ENCODE measurements at regions not wholly inside any gene's neighbourhood (a gene's known extent, or its start where the extent isn't known, plus 50 kb on each side); places are given as distances from the start of the nearest gene placed in this dataset.

DNA sequence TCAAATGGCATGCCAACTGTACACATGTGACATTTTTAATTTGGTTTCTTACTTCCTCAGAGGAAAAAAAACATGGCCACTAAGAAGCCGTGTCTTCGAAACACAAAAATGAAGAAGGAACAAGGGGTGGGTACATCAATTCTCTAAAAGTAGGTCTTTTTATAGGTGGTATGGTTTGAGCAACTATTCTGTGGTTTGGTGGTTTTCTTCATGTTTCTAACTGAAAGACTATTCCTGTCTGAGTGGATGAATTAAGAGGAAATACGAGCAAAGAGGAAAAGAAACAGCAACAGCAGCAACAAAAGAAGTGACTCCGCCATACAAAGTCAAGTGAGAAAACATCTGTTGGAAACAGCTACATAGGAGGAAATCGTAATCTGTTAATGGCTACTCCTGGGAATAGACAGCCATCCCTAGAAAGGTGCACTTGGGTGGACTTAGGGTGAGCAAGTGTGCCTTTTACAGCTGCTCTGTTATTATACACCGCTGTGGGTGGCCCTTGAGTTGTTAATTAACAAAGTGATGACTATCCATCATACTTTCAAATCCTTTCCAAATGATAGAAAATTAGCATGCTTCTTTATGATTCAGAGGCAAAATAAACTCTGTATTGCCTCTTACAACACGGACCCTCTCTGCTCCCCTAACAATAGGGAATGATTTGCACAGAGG lies 575.8 kb downstream of the TLE1 start:
- no peak for DNase-seq (ENCODE audit: low read depth)

GRCh38 chr9:81112627-81113452 lies 576.5 kb downstream of the TLE1 start:
- no peak for DNase-seq (ENCODE audit: low read depth)

GRCh38 chr9:81108821-81109220 lies 580.5 kb downstream of the TLE1 start:
- DNase-seq (ENCODE audit: low read depth), result no peak

- no peak for DNase-seq (ENCODE audit: low read depth)
Observed at GRCh38 chr9:81108391-81108790, 581.0 kb downstream of the TLE1 start.

DNA sequence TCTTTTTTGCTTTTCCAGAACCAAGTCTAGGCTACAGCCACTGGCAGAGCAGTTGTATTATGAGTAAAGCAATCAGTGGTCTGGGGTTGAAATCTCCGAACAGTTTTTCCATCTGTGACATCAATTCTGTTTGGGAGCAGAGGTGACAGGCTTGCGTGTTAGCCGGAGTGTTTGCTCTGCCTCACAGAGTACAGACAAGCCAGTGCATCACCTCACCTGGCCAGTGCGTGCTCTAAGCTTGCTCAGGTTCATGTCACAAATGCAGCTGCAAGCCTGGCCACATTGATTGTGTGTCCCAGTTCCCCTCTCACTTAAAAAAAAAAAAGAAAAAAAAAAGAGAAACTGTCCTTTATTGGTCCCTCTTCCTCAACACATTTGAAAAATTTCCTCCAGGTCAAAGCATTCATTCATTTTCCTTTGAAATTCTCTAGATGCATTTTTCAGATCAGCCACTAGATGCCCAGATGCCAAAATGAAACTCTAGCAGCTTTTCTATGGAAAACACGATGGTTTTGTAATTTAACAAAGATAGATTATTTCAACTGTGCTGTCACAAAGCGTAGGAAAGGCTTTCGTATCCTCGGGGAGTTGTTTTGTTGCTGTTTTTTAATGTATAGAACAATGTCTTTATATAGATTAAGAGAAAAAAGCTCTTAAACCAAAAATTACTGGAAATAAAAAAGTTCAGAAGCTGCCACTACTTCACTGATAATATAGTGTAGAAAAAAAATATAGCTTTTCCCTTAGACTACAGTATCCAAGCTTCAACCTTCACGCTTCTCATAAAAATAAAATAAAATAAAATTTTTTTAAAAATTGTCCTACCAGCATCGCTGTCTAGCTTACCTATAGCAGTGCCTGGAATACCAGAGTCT lies 585.5 kb downstream of the TLE1 start:
- DNase-seq (ENCODE audit: low read depth), result no peak

DNA sequence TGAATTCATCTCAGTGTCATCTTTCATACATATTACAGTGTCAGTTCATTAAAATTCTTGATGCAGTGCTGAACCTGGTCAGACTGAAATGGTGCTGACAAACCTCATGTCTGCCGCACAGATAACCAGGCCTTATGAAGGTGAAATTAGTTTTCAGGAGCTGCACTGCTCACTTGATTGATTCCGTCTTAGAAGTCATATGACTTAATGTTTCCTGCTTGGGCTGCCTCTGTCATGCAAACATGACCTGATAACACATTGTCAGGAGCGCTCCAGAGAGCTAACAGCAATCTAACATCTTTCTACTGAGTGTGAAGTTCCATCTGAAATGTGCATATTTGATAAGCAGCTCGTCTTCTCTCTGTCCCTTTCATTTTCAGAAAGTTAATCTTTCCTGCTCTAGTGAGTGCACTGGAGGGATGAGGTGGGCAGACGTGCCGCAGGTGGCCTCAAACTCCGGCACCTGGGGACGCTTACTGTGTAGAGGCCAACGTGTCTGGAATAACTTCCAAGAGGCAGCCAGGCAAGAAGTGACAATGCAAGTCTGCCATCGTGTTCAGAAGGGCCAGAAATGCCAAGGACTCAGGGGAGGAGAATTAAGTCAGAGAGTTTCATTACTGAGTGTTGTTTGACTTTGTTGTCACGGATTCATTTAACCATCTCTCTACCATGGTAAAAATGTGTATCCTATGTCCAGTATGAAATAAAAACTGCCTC lies 592.1 kb downstream of the TLE1 start:
- no peak for DNase-seq (ENCODE audit: low read depth)

- DNase-seq (ENCODE audit: low read depth), result no peak
Observed at GRCh38 chr9:81096625-81097024, 592.7 kb downstream of the TLE1 start.

- DNase-seq (ENCODE audit: low read depth), result no peak
Observed at GRCh38 chr9:81092057-81092456, 597.3 kb downstream of the TLE1 start.

DNA sequence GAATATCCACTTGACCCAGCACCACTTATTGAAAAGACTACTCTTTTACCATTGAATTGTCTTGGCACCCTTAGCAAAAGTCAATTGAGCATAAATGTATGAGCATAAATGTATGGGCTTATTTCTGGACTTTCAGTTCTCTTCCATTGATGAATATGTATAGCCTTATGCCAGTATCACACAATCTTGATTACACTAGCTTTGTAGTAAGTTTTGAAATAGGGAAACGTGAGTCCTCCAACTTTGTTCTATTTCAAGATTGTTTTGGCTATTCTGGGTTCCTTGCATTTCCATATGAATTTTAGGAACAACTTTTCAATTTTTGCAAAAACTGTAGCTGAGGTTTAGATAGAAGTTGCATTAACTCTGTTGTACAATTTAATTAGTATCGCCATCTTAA lies 601.0 kb downstream of the TLE1 start:
- no peak for DNase-seq (ENCODE audit: low read depth)

DNA sequence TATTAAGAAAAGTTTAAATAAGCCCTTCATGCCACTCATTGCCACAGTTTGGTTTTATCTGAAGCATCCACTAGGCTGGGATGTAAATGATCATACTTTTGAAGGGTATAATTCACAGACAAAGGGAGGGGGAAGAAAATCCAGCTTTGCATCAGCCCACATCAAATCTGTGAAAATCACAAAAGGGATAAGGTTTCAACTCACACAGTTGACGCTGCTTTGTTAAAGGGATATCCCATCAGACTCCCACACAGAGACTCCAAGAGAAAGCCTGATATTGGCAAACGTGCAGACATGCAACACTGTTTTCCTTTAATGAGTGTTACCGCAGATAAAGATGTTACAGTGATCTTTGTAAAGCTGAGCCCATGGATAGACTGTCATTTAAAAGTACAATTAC lies 602.9 kb downstream of the TLE1 start:
- DNase-seq (ENCODE audit: low read depth), result no peak

DNA sequence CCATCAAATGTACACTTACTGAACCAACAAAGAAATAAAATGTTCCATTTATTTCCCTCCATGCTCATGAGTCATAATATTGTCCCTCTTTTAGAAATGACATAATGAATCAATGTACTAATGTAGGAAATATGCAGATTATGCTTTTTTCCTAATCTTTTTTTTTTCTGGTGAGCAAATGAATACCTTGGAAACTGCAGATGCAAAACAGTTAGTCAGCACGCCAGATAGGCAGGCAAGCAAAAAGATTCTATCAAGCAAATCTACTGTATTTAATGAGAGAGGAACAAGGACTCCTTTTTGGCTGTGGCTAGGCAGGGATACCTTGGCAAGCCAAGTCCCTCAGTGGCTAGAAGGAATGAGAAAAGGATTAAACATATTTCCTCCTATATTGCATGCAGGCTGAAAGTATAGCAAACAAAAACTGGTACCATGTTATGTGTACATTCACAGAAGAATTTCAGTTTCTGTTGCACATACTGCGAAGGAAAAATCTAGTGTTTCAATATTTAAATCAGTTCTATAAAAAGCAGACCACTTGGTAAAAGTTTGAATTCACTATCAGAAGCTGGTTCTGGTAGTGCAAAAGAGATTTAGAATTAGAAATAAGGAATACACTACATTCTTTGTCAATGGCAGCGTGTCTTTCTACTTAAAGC lies 605.4 kb downstream of the TLE1 start:
- no peak for DNase-seq (ENCODE audit: low read depth)

DNA sequence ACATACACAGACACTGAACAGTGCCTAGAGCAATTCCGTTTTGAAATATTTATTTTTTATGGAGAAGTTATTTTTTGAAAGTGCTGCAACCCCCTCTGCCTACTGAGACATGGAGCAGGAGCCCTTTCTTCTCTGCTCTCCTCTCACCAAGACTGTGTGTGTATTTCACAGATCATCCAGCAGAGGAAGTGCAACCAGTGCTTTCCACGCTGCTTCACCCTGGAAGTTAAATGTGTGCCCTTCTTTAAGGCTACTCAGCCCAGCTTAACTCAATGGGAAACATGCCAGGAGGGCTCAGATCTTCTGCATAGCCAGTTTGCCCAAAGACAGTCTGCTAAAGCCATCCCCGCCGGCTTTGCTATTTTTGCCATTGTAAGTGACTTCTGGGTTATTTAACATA lies 606.3 kb downstream of the TLE1 start:
- DNase-seq (ENCODE audit: low read depth), result no peak

GRCh38 chr9:81082221-81082620 lies 607.1 kb downstream of the TLE1 start:
- no peak for DNase-seq (ENCODE audit: low read depth)

DNA sequence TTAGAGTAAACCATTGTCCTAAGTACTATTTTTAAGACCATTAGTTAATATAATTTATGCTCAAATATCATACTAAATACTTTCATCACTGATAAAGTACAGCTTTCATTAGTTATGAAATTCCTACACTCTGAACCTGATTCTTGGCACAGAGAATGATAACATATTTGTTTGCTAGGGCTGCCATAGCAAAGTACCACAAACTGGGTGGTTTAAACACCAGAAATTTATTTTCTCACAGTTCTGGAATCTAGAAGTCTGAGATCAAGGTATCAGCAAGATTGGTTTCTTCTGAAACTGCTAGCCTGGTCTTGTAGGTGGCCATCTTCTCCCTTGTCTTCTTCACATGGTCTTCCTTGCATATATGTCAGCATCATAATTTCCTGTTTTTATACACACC lies 608.4 kb downstream of the TLE1 start:
- DNase-seq (ENCODE audit: low read depth), result no peak

- DNase-seq (ENCODE audit: low read depth), result no peak
Observed at GRCh38 chr9:81080185-81080584, 609.2 kb downstream of the TLE1 start.

DNA sequence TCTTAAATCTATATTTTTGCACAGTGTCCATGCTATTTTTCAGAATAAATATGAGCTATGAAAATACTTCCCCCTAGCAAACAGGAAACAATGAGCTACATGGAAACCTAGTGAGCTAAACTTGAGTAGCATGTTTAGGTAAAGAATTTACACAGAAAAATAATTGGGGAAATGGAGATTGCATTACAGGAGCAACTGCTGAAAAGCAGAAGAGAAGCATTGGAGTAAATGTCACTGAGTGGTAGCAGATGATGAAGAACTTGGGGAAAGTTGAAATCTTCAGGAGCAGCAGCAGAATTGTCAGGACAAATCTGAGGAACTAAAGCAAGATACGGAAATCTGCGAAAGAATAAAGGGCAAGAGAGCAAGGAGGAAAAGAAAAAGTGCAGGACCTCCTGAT lies 610.3 kb downstream of the TLE1 start:
- no peak for DNase-seq (ENCODE audit: low read depth)

DNA sequence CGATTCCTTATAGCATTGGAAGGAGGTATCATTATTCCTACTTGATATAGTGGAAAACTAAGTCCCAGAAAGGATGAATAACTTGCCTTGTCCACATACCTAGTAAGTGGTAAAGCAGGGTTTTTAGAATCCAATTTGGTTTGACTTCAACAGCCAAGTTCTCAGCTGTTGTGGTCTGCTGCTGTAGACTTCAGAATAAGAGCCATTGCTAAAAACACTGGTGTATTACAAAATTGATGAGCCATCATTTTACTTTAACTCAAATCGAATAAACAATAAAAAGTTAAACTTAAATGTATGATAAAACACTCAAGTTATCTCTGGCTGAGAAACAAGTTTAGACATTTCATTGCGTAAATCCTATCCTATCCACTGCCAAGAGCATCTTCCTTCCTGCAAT lies 610.8 kb downstream of the TLE1 start:
- DNase-seq (ENCODE audit: low read depth), result no peak

- DNase-seq (ENCODE audit: low read depth), result no peak
Observed at GRCh38 chr9:81077572-81077971, 611.8 kb downstream of the TLE1 start.

DNA sequence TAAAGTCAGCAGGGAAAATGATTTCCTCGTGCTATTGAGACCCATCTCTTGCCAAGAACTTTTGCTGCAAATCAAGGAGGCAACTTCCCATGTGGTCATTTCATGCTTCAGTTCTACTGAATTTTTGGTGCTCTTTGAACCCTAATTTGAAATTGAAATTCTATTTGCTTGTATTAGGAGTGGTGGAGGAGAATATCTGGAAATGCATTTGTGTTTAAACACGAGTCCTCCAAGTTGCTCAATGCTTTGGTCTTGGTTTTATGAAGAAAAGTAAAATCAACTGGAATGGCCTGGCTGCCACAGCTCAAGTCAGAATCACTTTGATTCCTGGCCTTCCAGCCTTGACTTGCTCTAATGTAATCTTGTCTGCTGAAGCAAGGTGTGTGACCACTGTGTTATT lies 613.2 kb downstream of the TLE1 start:
- no peak for DNase-seq (ENCODE audit: low read depth)

DNA sequence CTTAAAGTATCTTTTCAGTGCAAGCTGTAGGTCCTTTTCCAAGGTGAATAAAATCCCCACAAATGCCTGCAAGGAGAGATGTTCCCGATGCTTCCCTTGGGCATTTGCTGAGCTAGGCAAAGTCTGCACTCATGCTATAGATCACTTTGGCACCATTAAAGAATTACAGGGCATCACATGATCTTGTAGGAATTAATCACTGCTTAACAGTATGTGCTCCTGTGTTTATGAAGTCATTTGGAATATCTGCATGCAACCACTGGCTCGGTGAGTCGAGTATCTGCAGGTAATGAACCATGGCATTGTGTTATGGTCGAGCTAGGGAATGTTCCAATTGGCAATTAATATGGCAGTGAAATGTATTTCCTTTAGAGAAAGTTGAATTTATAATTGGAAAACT lies 615.1 kb downstream of the TLE1 start:
- no peak for DNase-seq (ENCODE audit: low read depth)

- no peak for DNase-seq (ENCODE audit: low read depth)
Observed at GRCh38 chr9:81073821-81074220, 615.5 kb downstream of the TLE1 start.

GRCh38 chr9:81072758-81073157 lies 616.6 kb downstream of the TLE1 start:
- DNase-seq (ENCODE audit: low read depth), result no peak
